Stomach (tissue), 8 donors: ENCODE measurements at regions not wholly inside any gene's neighbourhood (a gene's known extent, or its start where the extent isn't known, plus 50 kb on each side); places are given as distances from the start of the nearest gene placed in this dataset.
"Not testable (repeated sequence)": the region's sequence is repeated elsewhere in the genome, so short reads cannot be mapped to it uniquely, and the experiment has no call there.

Experiments used
- DNase-seq, 2 donors: peaks; one replicate each; pipeline versions ENCODE4 v3.0.0 to v3.0.0-alpha.2; 2013 to 2019
- H3K27ac ChIP-seq, 5 donors: fragments of 200-600 bp in 4 of 5; sonication (generic) in 4 of 5; one replicate each; pipeline ENCODE4 v1.5.1; 2013 to 2019; ENCODE audit warnings: mild to moderate bottlenecking in 1 of 5, moderate library complexity in 1 of 5
- H3K27me3 ChIP-seq, 3 donors: fragments of 200-600 bp; sonication (generic); one replicate each; pipeline ENCODE4 v1.5.1; 2017 to 2019; ENCODE audit warnings: mixed run types in 1 of 3
- H3K36me3 ChIP-seq, 4 donors: fragments of 200-600 bp; sonication (generic); 1 replicate in 3 of 4; 2 replicates in 1 of 4; pipeline ENCODE4 v1.5.1; 2016 to 2019
- H3K4me1 ChIP-seq, 4 donors: fragments of 200-600 bp; sonication (generic); one replicate each; pipeline ENCODE4 v1.5.1; 2016 to 2019
- H3K4me3 ChIP-seq, 4 donors: fragments of 200-600 bp; sonication (generic) in 3 of 4; one replicate each; pipeline ENCODE4 v1.5.1; 2016 to 2019; ENCODE audit warnings: mild to moderate bottlenecking in 1 of 4
- H3K9me3 ChIP-seq, 4 donors: fragments of 200-600 bp; sonication (generic); one replicate each; pipeline ENCODE4 v1.5.1; 2016 to 2019
- EP300 ChIP-seq: sonication (generic); formaldehyde crosslinking; IDR thresholded peaks from one replicate; pipeline ENCODE4 v1.6.1; 2017; ENCODE audit warnings: antibody characterized with exemption
- POLR2A ChIP-seq, 4 donors: fragments of 450-650 bp; IDR thresholded peaks; one replicate each; pipeline ENCODE4 v1.6.1; 2016; ENCODE audit warnings: antibody characterized with exemption in 4 of 4, control low read depth in 2 of 4, mild to moderate bottlenecking in 1 of 4, moderate library complexity in 1 of 4
- POLR2AphosphoS5 ChIP-seq, 3 donors: sonication (generic); formaldehyde crosslinking; IDR thresholded peaks; one replicate each; pipeline ENCODE4 v1.6.1; 2016; ENCODE audit warnings: antibody characterized with exemption in 3 of 3
- WGBS, 5 donors: extraction: QIAGEN DNeasy Blood & Tissue Kit in 3 of 5; methylation state at CpG; one replicate each; pipeline versions ENCODE4 v1.1.5 to v1.1.7; 2013 to 2018; 5-methylcytosine and 5-hydroxymethylcytosine counted together
- intact Hi-C: fragments of 100-400 bp; cut with DNase I; formaldehyde crosslinking; loops from one replicate; pipeline ENCODE4 v1.15.1; 2023; ENCODE audit warnings: low total_unique reads
- TF ChIP-seq, protein P1 (sequence below), 7 experiments: fragments of 450-650 bp in 4 of 7; fragments of 200-600 bp in 3 of 7; sonication (generic) in 3 of 7; IDR thresholded peaks; one replicate each; pipeline ENCODE4 v1.5.1; 2016 to 2019; ENCODE audit warnings: antibody characterized with exemption in 7 of 7, control low read depth in 2 of 7, mild to moderate bottlenecking in 1 of 7
- donor health status: healthy with polysubstance abuse.
- donor health status: Bipolar disorder and iron deficiency.
- donor health status: healthy.

DNA sequence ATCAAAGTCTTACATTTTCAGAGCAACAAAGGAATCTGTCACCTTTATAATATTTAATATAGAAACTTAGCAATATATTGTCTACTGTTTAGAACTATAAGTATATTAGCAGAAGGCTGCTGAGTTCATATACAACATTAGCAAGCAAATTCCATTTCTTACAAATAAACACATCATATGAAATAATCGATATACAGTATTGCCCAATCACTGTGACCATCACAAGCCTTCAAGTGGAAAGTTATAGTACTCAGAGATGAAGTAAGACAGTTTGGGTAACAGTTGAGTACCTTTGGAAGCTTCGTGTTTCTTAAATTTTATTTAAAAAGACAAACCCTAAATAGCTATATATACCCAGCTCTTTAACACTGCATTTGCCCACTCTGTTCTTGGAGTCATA, 135.2 kb upstream of the IRX1 start:
- peaks cover 0 to under 1% (median 0%) of the 10 kb centered on the region in 4 donors for H3K9me3 ChIP-seq
- DNase-seq: no peak
- no peaks in the 10 kb centered on the region for H3K4me1 ChIP-seq
- H3K36me3 ChIP-seq: no peaks in the 10 kb centered on the region
- TF ChIP-seq, protein P1, sequence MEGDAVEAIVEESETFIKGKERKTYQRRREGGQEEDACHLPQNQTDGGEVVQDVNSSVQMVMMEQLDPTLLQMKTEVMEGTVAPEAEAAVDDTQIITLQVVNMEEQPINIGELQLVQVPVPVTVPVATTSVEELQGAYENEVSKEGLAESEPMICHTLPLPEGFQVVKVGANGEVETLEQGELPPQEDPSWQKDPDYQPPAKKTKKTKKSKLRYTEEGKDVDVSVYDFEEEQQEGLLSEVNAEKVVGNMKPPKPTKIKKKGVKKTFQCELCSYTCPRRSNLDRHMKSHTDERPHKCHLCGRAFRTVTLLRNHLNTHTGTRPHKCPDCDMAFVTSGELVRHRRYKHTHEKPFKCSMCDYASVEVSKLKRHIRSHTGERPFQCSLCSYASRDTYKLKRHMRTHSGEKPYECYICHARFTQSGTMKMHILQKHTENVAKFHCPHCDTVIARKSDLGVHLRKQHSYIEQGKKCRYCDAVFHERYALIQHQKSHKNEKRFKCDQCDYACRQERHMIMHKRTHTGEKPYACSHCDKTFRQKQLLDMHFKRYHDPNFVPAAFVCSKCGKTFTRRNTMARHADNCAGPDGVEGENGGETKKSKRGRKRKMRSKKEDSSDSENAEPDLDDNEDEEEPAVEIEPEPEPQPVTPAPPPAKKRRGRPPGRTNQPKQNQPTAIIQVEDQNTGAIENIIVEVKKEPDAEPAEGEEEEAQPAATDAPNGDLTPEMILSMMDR (IDR thresholded peaks at IDR 0.05): no peak
- TF ChIP-seq POLR2AphosphoS5 (IDR thresholded peaks at IDR 0.05) (no peak), EP300 (no peak), POLR2A (IDR thresholded peaks at IDR 0.05) (no peak)
- H3K27ac ChIP-seq: no peak overlapping the region
- H3K4me3 ChIP-seq: no peak overlapping the region
- intact Hi-C loops: no loop called here
- no peaks in the 10 kb centered on the region for H3K27me3 ChIP-seq
- WGBS, 5 donors: 69 to 86% (median 81%) methylated on average over 2 of the region's 2 CpGs

DNA sequence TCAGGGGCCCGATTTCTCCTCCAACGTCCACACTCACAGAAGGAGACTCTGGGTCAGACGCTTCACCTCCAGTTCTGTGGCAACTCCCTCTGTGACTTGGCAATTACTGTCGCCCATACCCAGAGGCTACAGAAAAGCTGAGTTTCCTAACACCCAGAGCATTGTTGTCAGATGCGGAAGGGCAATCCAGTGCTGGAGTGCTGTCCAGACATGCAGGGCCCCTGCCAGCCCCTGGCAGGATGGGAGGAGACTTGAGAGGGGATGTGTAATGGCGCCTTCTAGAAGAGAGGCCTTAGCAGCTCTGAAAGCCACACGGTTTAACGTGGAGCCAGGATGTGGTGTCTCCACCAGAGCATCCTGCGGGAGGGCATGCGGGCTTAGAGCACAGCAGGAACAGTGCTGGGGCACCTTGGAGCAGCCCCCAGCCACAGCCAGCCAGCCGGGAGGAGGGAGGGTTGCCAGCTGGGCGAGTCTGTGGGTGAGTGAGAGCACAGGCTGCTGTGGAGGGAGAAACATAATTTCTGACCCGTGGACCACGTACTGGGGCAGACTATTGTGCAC, 139.4 kb upstream of the IRX1 start:
- Histone ChIP-seq H3K27ac (no peak overlapping the region), H3K9me3 (no peaks in the 10 kb centered on the region), H3K4me3 (no peak overlapping the region), H3K27me3 (no peaks in the 10 kb centered on the region), H3K4me1 (no peaks in the 10 kb centered on the region), H3K36me3 (no peaks in the 10 kb centered on the region)
- intact Hi-C loops: no loop called here
- no peak for DNase-seq
- TF ChIP-seq POLR2AphosphoS5 (IDR thresholded peaks at IDR 0.05) (no peak), POLR2A (IDR thresholded peaks at IDR 0.05) (no peak), EP300 (no peak)
- TF ChIP-seq, protein P1 (IDR thresholded peaks at IDR 0.05): no peak
- WGBS, 5 donors: 63 to 76% (median 67%) methylated on average over 13 to 14 of the region's 14 CpGs

DNA sequence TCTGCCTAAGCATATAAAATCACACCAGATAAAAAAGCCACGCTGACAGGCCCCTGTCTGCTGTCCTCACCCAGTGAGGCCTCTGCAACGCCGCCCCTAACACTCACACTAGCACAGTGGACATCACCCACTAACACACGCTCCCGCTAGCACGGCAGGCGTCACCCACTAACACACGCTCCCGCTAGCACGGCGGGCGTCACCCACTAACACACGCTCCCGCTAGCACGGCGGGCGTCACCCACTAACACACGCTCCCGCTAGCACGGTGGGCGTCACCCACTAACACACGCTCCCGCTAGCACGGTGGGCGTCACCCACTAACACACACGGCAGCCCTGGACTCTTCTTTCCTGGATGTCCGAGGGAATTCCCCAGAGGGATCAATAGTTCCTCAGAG, 141.6 kb upstream of the IRX1 start:
- H3K27ac ChIP-seq, H3K36me3 ChIP-seq, H3K4me1 ChIP-seq, intact Hi-C loops, H3K27me3 ChIP-seq, DNase-seq, H3K4me3 ChIP-seq, H3K9me3 ChIP-seq: not testable (repeated sequence)
- 90 to 97% (median 95%) methylated on average over 27 of the region's 27 CpGs for WGBS, 5 donors

DNA sequence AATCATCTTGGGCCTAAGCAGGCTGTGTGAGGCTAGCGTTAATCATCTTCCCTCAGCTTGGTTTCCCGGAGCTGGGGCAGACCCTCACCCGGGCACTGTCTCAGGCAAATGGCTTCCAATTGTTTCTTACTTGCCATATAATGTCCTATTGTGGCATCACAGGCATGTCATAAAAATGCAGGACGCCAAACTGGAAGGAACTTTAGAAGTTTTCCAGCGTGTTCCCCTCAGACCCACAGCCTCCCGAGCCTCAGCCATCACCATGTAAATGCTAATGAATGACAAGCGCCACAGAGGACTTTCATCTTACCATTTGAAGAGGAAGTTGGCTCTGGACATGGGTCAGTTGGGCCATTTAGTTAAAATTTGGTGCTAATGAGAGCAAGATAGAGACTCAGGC, 143.0 kb upstream of the IRX1 start:
- TF ChIP-seq, protein P1 (IDR thresholded peaks at IDR 0.05): no peak
- TF ChIP-seq POLR2A (IDR thresholded peaks at IDR 0.05) (no peak), EP300 (no peak), POLR2AphosphoS5 (IDR thresholded peaks at IDR 0.05) (no peak)
- intact Hi-C loops: no loop called here
- WGBS, 5 donors: 83 to 90% (median 85%) methylated on average over 7 of the region's 7 CpGs
- DNase-seq: no peak
- Histone ChIP-seq H3K36me3 (no peaks in the 10 kb centered on the region), H3K27ac (no peak overlapping the region), H3K27me3 (no peaks in the 10 kb centered on the region), H3K4me1 (no peaks in the 10 kb centered on the region), H3K4me3 (no peak overlapping the region), H3K9me3 (peaks cover 0 to 17% (median 2%) of the 10 kb centered on the region in 4 donors)

DNA sequence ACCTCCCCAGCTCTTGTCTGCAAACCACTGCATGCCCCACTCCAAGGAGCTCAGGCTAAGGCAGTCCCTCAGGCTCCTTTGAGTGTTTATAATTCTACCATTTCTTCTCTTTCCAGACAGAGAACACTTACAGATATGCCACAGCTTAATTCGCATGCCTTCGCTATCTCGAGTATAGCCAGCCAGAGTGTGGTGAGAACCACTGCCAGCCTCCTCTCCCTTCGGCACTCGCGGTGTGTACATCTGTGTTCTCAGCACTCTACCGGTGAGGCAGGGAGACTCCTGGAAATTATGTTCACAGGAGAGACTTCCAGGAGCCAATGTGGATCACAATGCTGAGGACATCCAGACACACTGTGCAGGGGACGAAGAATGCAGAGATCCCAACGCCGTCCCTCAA, 143.7 kb upstream of the IRX1 start:
- Histone ChIP-seq H3K9me3 (peaks cover 0 to 23% (median 5%) of the 10 kb centered on the region in 4 donors), H3K36me3 (no peaks in the 10 kb centered on the region), H3K27ac (no peak overlapping the region), H3K4me1 (no peaks in the 10 kb centered on the region), H3K4me3 (no peak overlapping the region), H3K27me3 (no peaks in the 10 kb centered on the region)
- intact Hi-C loops: no loop called here
- TF ChIP-seq POLR2A (IDR thresholded peaks at IDR 0.05): no peak
- no peak for TF ChIP-seq EP300
- no peak for TF ChIP-seq POLR2AphosphoS5 (IDR thresholded peaks at IDR 0.05)
- TF ChIP-seq, protein P1 (IDR thresholded peaks at IDR 0.05): no peak
- WGBS, 5 donors: 93 to 96% (median 94%) methylated on average over 10 of the region's 10 CpGs
- DNase-seq: no peak
